ENCODE measurements at regions not wholly inside any gene's neighbourhood (a gene's known extent, or its start where the extent isn't known, plus 50 kb on each side); places are given as distances from the start of the nearest gene placed in this dataset.

GRCh38 chr1:81455481-81455880, 345.3 kb upstream of the ADGRL2 start:
- peaks cover 0 to 4% (median 0%) of the 10 kb centered on the region in 3 donors for H3K36me3 Mint-ChIP-seq

GRCh38 chr1:81453971-81454370, 346.8 kb upstream of the ADGRL2 start:
- Mint-ChIP-seq H3K36me3 (peaks cover 0 to 4% (median 0%) of the 10 kb centered on the region in 3 donors), H3K4me3 (no peak overlapping the region), H3K27ac (no peak overlapping the region), H3K27me3 (ENCODE audit: low read depth in 3 of 3) (no peaks in the 10 kb centered on the region), H3K9me3 (peaks cover 6 to 44% (median 22%) of the 10 kb centered on the region in 6 donors), H3K4me1 (no peaks in the 10 kb centered on the region)
- DNase-seq = no peak

More at GRCh38 chr1:81455481-81455880, 345.3 kb upstream of the ADGRL2 start:
- no peaks in the 10 kb centered on the region for H3K4me1 Mint-ChIP-seq
- H3K9me3 Mint-ChIP-seq = peaks cover 7 to 53% (median 25%) of the 10 kb centered on the region in 6 donors
- H3K4me3 Mint-ChIP-seq = no peak overlapping the region
- DNase-seq = no peak
- no peaks in the 10 kb centered on the region for H3K27me3 Mint-ChIP-seq (ENCODE audit: low read depth in 3 of 3)
- H3K27ac Mint-ChIP-seq = no peak overlapping the region

GRCh38 chr1:81453367-81453703, 347.4 kb upstream of the ADGRL2 start:
- H3K27ac Mint-ChIP-seq = no peak overlapping the region
- H3K9me3 Mint-ChIP-seq = peaks cover 6 to 47% (median 21%) of the 10 kb centered on the region in 6 donors
- no peak for DNase-seq
- no peaks in the 10 kb centered on the region for H3K4me1 Mint-ChIP-seq
- peaks cover 0 to 4% (median 0%) of the 10 kb centered on the region in 3 donors for H3K36me3 Mint-ChIP-seq
- H3K4me3 Mint-ChIP-seq = no peak overlapping the region
- no peaks in the 10 kb centered on the region for H3K27me3 Mint-ChIP-seq (ENCODE audit: low read depth in 3 of 3)

- Mint-ChIP-seq H3K4me3 (no peak overlapping the region), H3K27ac (no peak overlapping the region), H3K27me3 (ENCODE audit: low read depth in 3 of 3) (no peaks in the 10 kb centered on the region), H3K4me1 (no peaks in the 10 kb centered on the region), H3K9me3 (peaks cover 6 to 50% (median 19%) of the 10 kb centered on the region in 6 donors), H3K36me3 (peaks cover 0 to 4% (median 0%) of the 10 kb centered on the region in 3 donors)
- no peak for DNase-seq
These were observed 347.9 kb upstream of the ADGRL2 start for GRCh38 chr1:81452693-81453366.

GRCh38 chr1:81449786-81450185, 350.9 kb upstream of the ADGRL2 start:
- peaks cover 6 to 57% (median 14%) of the 10 kb centered on the region in 6 donors for H3K9me3 Mint-ChIP-seq
- H3K27me3 Mint-ChIP-seq (ENCODE audit: low read depth in 3 of 3) = no peaks in the 10 kb centered on the region
- DNase-seq = no peak
- no peak overlapping the region for H3K4me3 Mint-ChIP-seq
- H3K36me3 Mint-ChIP-seq = no peaks in the 10 kb centered on the region
- H3K4me1 Mint-ChIP-seq = no peaks in the 10 kb centered on the region
- no peak overlapping the region for H3K27ac Mint-ChIP-seq

GRCh38 chr1:81446000-81446669, 354.6 kb upstream of the ADGRL2 start:
- Mint-ChIP-seq H3K4me3 (no peak overlapping the region), H3K36me3 (no peaks in the 10 kb centered on the region), H3K27me3 (ENCODE audit: low read depth in 3 of 3) (no peaks in the 10 kb centered on the region), H3K9me3 (peaks cover 1 to 36% (median 4%) of the 10 kb centered on the region in 6 donors), H3K27ac (no peak overlapping the region), H3K4me1 (no peaks in the 10 kb centered on the region)
- no peak for DNase-seq

- H3K27me3 Mint-ChIP-seq (ENCODE audit: low read depth in 3 of 3) = peaks cover 0 to 1% (median 0%) of the 10 kb centered on the region in 3 donors
- peaks cover 2 to 49% (median 7%) of the 10 kb centered on the region in 6 donors for H3K9me3 Mint-ChIP-seq
- no peaks in the 10 kb centered on the region for H3K4me1 Mint-ChIP-seq
- no peak overlapping the region for H3K27ac Mint-ChIP-seq
- DNase-seq = no peak
- H3K4me3 Mint-ChIP-seq = no peak overlapping the region
- H3K36me3 Mint-ChIP-seq = no peaks in the 10 kb centered on the region
These were observed 357.4 kb upstream of the ADGRL2 start for GRCh38 chr1:81443288-81443687.

- no peak overlapping the region for H3K27ac Mint-ChIP-seq
- no peak overlapping the region for H3K4me3 Mint-ChIP-seq
- no peaks in the 10 kb centered on the region for H3K36me3 Mint-ChIP-seq
- peaks cover 0 to 38% (median 9%) of the 10 kb centered on the region in 6 donors for H3K9me3 Mint-ChIP-seq
- DNase-seq = no peak
- H3K4me1 Mint-ChIP-seq = no peaks in the 10 kb centered on the region
- peaks cover 0 to 1% (median 0%) of the 10 kb centered on the region in 3 donors for H3K27me3 Mint-ChIP-seq (ENCODE audit: low read depth in 3 of 3)
These were observed 361.5 kb upstream of the ADGRL2 start for GRCh38 chr1:81439046-81439823.

- Mint-ChIP-seq H3K27ac (no peak overlapping the region), H3K36me3 (no peaks in the 10 kb centered on the region), H3K4me1 (no peaks in the 10 kb centered on the region), H3K27me3 (ENCODE audit: low read depth in 3 of 3) (peaks cover 0 to 1% (median 0%) of the 10 kb centered on the region in 3 donors), H3K9me3 (peaks cover 0 to 45% (median 9%) of the 10 kb centered on the region in 6 donors), H3K4me3 (no peak overlapping the region)
- DNase-seq = no peak
These were observed 363.1 kb upstream of the ADGRL2 start for GRCh38 chr1:81437649-81438048.

- Mint-ChIP-seq H3K4me3 (no peak overlapping the region), H3K36me3 (no peaks in the 10 kb centered on the region), H3K27me3 (ENCODE audit: low read depth in 3 of 3) (peaks cover 0 to 1% (median 0%) of the 10 kb centered on the region in 3 donors), H3K4me1 (no peaks in the 10 kb centered on the region), H3K9me3 (peaks cover 0 to 48% (median 8%) of the 10 kb centered on the region in 6 donors), H3K27ac (no peak overlapping the region)
- no peak for DNase-seq
These were observed 363.5 kb upstream of the ADGRL2 start for GRCh38 chr1:81437213-81437612.

GRCh38 chr1:81435175-81435574, 365.6 kb upstream of the ADGRL2 start:
- DNase-seq = no peak
- Mint-ChIP-seq H3K4me1 (no peaks in the 10 kb centered on the region), H3K27me3 (ENCODE audit: low read depth in 3 of 3) (no peaks in the 10 kb centered on the region), H3K36me3 (no peaks in the 10 kb centered on the region), H3K9me3 (peaks cover 0 to 59% (median 5%) of the 10 kb centered on the region in 6 donors), H3K27ac (no peak overlapping the region), H3K4me3 (no peak overlapping the region)

- no peak for DNase-seq
- no peak overlapping the region for H3K4me3 Mint-ChIP-seq
- no peak overlapping the region for H3K27ac Mint-ChIP-seq
- no peaks in the 10 kb centered on the region for H3K4me1 Mint-ChIP-seq
- H3K27me3 Mint-ChIP-seq (ENCODE audit: low read depth in 3 of 3) = no peaks in the 10 kb centered on the region
- no peaks in the 10 kb centered on the region for H3K36me3 Mint-ChIP-seq
- peaks cover 0 to 60% (median 7%) of the 10 kb centered on the region in 6 donors for H3K9me3 Mint-ChIP-seq
These were observed 367.1 kb upstream of the ADGRL2 start for GRCh38 chr1:81433676-81434075.

- Mint-ChIP-seq H3K4me1 (no peaks in the 10 kb centered on the region), H3K27ac (no peak overlapping the region), H3K4me3 (no peak overlapping the region)
These were observed 368.1 kb upstream of the ADGRL2 start for GRCh38 chr1:81432654-81433109.

GRCh38 chr1:81432059-81432458, 368.7 kb upstream of the ADGRL2 start:
- no peak for DNase-seq
- Mint-ChIP-seq H3K4me1 (no peaks in the 10 kb centered on the region), H3K9me3 (peaks cover 0 to 61% (median 13%) of the 10 kb centered on the region in 6 donors)

More at GRCh38 chr1:81432654-81433109, 368.1 kb upstream of the ADGRL2 start:
- no peak for DNase-seq
- Mint-ChIP-seq H3K9me3 (peaks cover 0 to 61% (median 8%) of the 10 kb centered on the region in 6 donors), H3K27me3 (ENCODE audit: low read depth in 3 of 3) (no peaks in the 10 kb centered on the region), H3K36me3 (no peaks in the 10 kb centered on the region)

More at GRCh38 chr1:81432059-81432458, 368.7 kb upstream of the ADGRL2 start:
- Mint-ChIP-seq H3K36me3 (peaks cover 0 to under 1% (median 0%) of the 10 kb centered on the region in 3 donors), H3K4me3 (no peak overlapping the region), H3K27me3 (ENCODE audit: low read depth in 3 of 3) (no peaks in the 10 kb centered on the region), H3K27ac (no peak overlapping the region)
